Uterus (tissue), 2 donors: ENCODE measurements at regions not wholly inside any gene's neighbourhood (a gene's known extent, or its start where the extent isn't known, plus 50 kb on each side); places are given as distances from the start of the nearest gene placed in this dataset.

Experiments
- POLR2A ChIP-seq, 2 donors: fragments of 450-650 bp; IDR thresholded peaks; one replicate each; pipeline ENCODE4 v1.6.1; 2016; ENCODE audit warnings: antibody characterized with exemption in 2 of 2, mild to moderate bottlenecking in 1 of 2, moderate library complexity in 1 of 2
- TF ChIP-seq, protein P1 (sequence below), 4 experiments: fragments of 200-600 bp in 2 of 4; fragments of 450-650 bp in 2 of 4; sonication (generic) in 2 of 4; IDR thresholded peaks; one replicate each; pipeline ENCODE4 v1.5.1; 2016 to 2019; ENCODE audit warnings: antibody characterized with exemption in 4 of 4, mild to moderate bottlenecking in 2 of 4, moderate library complexity in 1 of 4

- TF ChIP-seq, protein P1, sequence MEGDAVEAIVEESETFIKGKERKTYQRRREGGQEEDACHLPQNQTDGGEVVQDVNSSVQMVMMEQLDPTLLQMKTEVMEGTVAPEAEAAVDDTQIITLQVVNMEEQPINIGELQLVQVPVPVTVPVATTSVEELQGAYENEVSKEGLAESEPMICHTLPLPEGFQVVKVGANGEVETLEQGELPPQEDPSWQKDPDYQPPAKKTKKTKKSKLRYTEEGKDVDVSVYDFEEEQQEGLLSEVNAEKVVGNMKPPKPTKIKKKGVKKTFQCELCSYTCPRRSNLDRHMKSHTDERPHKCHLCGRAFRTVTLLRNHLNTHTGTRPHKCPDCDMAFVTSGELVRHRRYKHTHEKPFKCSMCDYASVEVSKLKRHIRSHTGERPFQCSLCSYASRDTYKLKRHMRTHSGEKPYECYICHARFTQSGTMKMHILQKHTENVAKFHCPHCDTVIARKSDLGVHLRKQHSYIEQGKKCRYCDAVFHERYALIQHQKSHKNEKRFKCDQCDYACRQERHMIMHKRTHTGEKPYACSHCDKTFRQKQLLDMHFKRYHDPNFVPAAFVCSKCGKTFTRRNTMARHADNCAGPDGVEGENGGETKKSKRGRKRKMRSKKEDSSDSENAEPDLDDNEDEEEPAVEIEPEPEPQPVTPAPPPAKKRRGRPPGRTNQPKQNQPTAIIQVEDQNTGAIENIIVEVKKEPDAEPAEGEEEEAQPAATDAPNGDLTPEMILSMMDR (IDR thresholded peaks at IDR 0.05): no peak
- TF ChIP-seq POLR2A (IDR thresholded peaks at IDR 0.05): no peak
Measured at GRCh38 chr10:36496758-36497157, 628.6 kb upstream of the ANKRD30A start.
